PC-9 (cell line): ENCODE measurements at regions not wholly inside any gene's neighbourhood (a gene's known extent, or its start where the extent isn't known, plus 50 kb on each side); places are given as distances from the start of the nearest gene placed in this dataset.

Experiments used
- EZH2 ChIP-seq: fragments of 200-600 bp; sonication (generic); IDR thresholded peaks from 2 replicates; pipeline ENCODE4 v1.8.0; 2017; ENCODE audit warnings: antibody characterized with exemption, low read depth
- TF ChIP-seq, protein P1 (sequence below): fragments of 200-600 bp; sonication (generic); conservative IDR thresholded peaks from 2 replicates; pipeline ENCODE4 v1.6.1; 2017; ENCODE audit warnings: mixed run types, antibody characterized with exemption, mild to moderate bottlenecking, moderate library complexity

DNA sequence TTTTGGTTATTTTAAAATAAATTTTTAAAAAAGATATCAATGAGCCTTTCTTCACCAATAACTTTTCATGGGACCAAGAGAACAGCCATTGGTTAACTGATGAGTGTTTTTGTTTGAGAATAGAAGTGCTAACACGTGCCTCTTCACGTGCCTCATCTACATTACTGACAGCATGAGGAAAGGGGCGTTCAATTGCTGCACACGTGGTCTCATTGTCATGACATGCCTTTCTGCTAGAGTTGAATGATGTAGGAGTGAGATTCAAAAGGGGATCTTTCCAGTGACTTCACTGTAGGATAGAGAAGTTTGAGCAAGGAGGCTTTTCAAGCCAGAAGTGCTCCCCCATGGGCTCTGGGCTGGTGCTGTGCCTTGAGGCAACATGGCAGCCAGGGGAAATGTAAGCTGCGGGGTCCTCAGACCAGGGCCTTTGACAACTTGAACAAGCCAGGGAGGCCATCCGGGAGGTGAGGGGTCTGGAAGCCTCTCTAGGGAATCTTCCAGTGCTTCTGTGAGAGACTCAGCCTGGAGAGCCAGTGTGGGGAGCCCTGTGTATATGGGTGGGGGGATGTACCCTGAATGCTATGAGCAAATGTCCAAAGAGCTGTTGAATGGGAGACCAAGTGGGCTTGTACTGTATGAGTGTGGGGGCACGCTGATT, 51.2 kb upstream of the FSTL4 start:
- TF ChIP-seq, protein P1, sequence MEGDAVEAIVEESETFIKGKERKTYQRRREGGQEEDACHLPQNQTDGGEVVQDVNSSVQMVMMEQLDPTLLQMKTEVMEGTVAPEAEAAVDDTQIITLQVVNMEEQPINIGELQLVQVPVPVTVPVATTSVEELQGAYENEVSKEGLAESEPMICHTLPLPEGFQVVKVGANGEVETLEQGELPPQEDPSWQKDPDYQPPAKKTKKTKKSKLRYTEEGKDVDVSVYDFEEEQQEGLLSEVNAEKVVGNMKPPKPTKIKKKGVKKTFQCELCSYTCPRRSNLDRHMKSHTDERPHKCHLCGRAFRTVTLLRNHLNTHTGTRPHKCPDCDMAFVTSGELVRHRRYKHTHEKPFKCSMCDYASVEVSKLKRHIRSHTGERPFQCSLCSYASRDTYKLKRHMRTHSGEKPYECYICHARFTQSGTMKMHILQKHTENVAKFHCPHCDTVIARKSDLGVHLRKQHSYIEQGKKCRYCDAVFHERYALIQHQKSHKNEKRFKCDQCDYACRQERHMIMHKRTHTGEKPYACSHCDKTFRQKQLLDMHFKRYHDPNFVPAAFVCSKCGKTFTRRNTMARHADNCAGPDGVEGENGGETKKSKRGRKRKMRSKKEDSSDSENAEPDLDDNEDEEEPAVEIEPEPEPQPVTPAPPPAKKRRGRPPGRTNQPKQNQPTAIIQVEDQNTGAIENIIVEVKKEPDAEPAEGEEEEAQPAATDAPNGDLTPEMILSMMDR = no peak
- TF ChIP-seq EZH2 = no peak
